HG03439 (cell line): ENCODE measurements at regions not wholly inside any gene's neighbourhood (a gene's known extent, or its start where the extent isn't known, plus 50 kb on each side); places are given as distances from the start of the nearest gene placed in this dataset.
"Not testable (repeated sequence)": the region's sequence is repeated elsewhere in the genome, so short reads cannot be mapped to it uniquely, and the experiment has no call there.

Experiments
- ATAC-seq: cut with Tn5 transposase; IDR thresholded peaks from one replicate; pipeline ENCODE4 v1.9.1; 2021; ENCODE audit warnings: mild to moderate bottlenecking, moderate library complexity; ENCODE audit not compliant: unreplicated experiment

DNA sequence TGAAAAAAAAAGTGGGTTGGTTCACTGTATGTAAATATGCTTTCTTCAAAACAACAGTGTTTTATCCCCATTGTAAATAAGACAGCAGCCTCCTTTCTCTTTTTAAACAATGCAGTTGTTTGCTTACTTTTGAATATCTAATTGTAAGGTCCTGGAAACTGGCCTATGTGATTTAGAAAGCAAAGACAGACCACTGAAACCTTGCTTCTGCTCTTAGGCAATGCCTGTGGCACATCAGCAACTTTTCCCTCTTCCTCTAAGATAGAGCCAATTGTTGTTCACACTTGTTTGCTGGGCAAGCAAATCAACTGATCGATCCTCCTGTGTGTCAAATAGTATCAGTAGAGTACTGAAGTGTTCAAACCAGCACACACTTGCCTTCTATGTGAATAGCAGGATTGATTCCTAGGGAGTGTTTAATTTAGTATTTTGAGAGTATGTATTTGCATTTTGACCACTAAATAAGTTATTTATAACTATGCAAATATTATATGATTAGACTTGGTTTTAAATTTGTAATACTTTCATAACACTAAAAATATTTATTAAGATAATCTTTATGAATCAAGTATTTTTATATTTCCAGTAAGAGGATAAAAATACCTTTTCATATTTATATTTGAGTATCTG, 55.4 kb upstream of the GRPR start:
- peak; percentile 77 for ATAC-seq

GRCh38 chrX:16063921-16064320, 59.4 kb upstream of the GRPR start:
- no peak for ATAC-seq

DNA sequence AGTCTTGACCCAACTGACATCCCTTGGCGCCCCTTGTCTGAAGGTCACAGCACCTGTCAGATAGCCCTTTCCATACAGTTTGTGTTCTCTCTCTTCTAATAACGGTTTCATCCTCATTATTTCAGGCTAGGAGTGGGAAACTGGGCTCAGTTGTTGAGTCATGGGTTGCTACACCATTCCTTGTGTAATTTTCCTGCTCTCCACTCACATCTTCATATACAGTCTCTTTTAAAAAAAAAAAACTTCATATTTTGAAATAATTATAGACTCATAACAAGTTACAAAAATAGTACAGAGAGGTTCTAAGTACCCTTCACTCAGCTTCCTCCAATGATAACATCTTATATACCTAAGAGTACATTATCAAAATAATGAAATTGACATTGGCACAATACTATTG, 60.2 kb upstream of the GRPR start:
- no peak for ATAC-seq

GRCh38 chrX:16061296-16061695, 62.1 kb upstream of the GRPR start:
- ATAC-seq, result no peak

DNA sequence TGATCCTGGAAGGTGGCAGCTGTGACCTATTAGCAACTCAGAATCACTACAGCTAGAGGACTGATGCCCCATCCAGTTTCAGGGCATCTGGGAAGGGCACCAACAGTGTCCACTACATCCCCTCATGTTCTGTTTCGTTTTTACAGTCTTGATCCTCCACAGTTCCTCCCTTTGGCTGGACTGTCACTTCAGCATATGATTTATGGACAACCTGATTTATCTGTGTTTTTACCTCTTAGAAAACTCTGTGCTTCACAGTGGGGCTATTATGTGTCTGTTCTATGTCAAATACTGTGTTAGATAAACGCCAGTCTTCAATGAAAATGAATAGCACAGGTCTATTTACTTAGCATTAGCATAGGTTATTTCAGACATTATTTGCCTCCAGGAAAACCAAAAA, 63.1 kb upstream of the GRPR start:
- no peak for ATAC-seq

GRCh38 chrX:16049126-16049525, 74.2 kb upstream of the GRPR start:
- ATAC-seq, result not testable (repeated sequence)

GRCh38 chrX:16042980-16043379, 80.4 kb upstream of the GRPR start:
- ATAC-seq, result no peak

- ATAC-seq, result no peak
Measured at GRCh38 chrX:16039834-16040233, 83.5 kb upstream of the GRPR start.

DNA sequence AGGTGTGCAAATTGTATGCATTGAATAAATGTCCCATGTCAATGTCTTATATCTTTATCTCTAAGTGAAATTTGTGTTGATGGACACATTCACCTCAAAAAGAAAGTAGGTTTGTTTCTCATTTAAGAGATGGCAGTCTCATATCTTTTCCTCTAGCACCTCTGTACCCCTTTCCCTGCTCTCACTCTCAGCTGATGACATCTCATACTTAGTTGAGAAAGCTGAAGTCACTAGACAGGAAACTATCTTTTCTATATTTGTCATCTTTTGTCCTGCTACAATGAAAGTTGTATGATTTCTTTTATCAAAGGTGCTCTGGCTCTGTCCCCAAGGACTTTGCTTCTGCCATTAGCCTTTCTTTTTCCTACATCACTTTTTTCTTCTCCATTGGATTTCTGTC, 84.0 kb upstream of the GRPR start:
- no peak for ATAC-seq

DNA sequence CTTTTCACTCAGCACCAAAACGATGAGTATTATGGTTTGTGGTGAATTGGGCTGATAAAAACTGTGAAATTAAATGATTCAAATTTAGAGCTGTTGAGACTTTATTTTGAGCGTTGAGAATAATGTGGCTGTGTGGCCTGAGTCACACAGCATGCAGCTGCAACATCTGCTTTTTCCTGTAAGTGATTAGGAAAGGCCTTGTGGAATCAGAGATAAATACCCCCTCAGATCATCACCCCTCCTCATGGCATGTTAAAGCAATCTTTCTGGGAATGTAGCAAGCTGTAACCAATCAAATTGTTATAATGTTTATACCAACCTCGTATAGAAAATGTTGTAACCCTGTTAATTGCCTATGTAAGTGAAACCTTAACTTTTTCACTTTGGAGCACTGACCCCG, 90.0 kb upstream of the GRPR start:
- ATAC-seq, result no peak

DNA sequence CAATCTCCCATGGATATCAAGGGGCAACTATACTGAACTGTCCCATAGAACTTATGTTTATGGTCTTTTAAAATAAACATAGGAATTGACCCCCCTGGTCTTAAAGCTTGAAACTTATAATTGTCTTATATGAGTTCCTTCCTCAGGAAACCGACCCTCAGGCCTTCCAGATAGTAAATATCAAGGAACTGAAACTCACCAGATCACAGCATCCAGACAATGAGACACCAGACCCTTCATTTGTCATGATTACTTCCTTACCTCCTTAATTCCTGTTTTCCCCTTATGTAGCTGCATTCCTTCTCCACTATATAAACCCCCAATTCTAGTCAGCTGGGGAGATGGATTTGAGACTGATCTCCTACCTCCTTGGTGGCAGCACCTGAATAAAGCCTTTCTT, 94.8 kb upstream of the GRPR start:
- no peak for ATAC-seq

DNA sequence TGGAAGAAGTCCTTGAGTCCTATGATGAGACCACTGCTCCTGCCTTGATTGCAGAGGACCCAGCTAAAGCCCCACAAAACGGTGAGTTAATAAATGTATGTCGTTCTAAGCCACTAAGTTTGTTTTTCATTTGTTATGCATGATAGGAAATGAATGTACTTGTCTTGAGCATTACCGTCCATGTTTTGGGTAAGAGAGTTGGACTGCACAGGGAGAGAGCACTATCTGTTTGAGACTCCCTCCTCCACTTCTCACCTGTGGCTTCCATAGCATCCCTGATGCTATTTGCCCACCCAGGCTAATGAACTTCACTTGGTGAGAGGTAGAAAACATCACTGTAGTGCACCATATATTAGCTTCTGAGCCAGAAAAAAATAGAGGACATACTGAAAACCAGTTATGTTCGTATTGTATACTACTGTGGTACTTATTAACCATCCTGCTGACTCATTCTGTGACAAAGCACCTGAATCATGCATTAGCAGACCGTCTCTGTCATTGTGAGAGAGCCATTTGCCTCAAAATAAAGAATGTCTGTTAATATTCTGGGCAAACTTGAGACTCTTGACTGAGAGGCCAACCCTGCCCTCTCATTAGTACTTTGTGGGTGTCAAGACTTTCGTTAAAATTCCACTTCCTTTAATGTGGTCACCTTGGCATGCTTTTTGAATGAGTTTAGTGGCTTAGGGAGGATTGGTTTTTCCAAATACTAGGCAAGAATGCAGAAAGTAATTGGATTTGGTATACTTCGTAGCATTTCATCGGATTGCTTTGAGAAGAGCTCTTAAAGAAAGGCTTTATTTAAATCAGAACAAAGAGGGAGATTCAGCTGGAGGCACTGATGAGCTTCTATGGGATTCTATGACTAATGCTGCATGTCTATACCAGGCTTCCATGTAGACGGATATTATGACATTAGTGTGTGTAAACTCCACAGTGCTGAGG, 99.3 kb upstream of the GRPR start:
- ATAC-seq, result peak; percentile 97

DNA sequence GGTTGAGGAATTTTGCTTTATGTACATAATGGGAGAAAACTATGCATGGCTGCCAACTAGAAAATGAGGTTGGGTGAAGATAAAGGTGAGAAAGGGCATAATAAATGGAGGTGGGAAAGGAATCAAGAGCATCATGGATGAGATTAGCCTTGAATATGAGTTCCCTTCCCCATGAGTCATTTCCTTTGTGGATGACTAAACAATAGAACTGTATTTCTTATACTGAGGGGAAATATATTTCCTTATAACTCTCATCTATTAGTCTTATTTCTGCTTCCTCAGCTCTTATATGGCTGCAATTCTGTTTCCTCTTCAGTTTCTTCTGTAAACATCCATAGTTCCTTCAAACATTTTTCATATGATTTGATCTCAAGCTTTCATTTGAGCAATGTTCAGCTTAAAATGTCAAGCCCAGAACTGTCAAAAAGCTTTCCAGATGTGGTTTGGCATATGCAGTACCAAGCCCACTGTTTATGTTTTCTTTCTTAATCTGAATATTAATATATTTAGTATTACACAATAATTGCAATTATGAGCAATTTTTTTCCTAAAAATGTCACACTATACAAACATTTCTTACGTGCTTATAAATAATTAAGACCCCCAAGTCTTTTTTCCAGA, 100.7 kb upstream of the GRPR start:
- ATAC-seq, result no peak

GRCh38 chrX:16018291-16018690, 105.1 kb upstream of the GRPR start:
- ATAC-seq, result no peak

- ATAC-seq, result no peak
Measured at GRCh38 chrX:16014171-16014570, 109.2 kb upstream of the GRPR start.

DNA sequence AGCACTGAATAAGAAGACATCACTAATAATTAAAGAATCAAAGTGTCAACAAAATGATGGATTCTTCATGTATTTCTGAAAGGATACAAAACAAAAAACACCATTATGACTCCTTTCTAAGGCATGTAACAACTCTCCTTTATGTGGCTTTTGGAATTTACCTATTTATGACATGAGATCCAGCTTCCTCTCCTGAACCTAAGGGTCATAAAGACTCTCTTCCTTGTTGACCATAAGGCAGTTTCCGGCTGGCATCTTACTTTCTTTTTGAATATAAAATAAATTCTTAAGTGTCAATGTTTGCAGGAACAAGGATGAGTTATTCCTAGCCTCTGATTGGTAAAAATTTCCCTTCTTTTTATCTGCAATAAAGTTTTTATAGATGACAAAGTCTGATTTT, 111.1 kb upstream of the GRPR start:
- ATAC-seq, result no peak

- no peak for ATAC-seq
Measured at GRCh38 chrX:16005917-16006316, 117.4 kb upstream of the GRPR start.

GRCh38 chrX:16002185-16002584, 121.2 kb upstream of the GRPR start:
- ATAC-seq, result no peak

DNA sequence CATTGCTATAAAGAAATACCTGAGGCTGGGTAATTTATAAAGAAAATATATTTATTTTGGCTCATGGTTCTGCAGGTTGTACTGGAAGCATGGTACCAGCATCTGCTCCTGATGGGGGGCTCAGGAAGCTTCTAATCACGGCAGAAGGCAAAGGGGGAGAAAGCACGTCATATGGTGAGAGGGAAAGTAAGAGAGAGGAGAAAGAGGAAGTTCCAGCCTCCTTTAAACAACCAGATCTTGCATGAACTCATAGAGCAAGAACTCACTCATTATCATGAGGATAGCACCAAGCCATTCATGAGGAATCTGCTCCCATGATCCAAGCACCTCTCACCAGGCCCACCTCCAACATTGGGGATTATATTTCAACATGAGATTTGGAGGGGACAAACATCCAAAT, 125.0 kb upstream of the GRPR start:
- no peak for ATAC-seq

- ATAC-seq, result no peak
Measured at GRCh38 chrX:15989716-15990115, 133.6 kb upstream of the GRPR start.

- no peak for ATAC-seq
Measured at GRCh38 chrX:15988661-15989603, 134.3 kb upstream of the AP1S2 start.
